Amniotic epithelial cell (primary cell): ENCODE measurements at regions not wholly inside any gene's neighbourhood (a gene's known extent, or its start where the extent isn't known, plus 50 kb on each side); places are given as distances from the start of the nearest gene placed in this dataset.
"Not testable (repeated sequence)": the region's sequence is repeated elsewhere in the genome, so short reads cannot be mapped to it uniquely, and the experiment has no call there.

ENCODE experiments used
- DNase-seq: peaks from one replicate; pipeline ENCODE4 v3.0.0-alpha.2; 2010; ENCODE audit warnings: low read depth

GRCh38 chr22:33139937-33140336, 81.8 kb upstream of the SYN3 start:
- DNase-seq: no peak

- DNase-seq: not testable (repeated sequence)
Measured at GRCh38 chr22:33138333-33138732, 80.2 kb upstream of the SYN3 start.

DNA sequence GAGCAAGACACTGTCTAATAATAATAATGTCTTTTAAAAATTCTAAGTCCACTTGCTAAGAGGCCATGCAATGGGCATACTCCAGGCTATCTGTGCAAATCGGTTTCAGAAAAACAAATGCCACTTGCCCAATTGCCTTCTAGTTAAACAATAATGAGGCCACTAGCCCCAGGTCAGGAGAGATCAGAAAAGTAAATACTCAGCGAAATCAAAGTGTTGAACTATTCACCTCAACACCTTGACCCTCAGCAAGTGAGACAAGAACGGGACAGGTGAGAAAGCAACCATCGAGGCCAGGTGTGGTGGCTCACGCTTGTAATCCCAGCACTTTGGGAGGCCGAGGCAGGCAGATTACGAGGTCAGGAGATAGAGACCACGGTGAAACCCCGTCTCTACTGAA, 72.3 kb upstream of the SYN3 start:
- DNase-seq: no peak

- DNase-seq: no peak
Measured at GRCh38 chr22:33129621-33130020, 71.4 kb upstream of the SYN3 start.

DNA sequence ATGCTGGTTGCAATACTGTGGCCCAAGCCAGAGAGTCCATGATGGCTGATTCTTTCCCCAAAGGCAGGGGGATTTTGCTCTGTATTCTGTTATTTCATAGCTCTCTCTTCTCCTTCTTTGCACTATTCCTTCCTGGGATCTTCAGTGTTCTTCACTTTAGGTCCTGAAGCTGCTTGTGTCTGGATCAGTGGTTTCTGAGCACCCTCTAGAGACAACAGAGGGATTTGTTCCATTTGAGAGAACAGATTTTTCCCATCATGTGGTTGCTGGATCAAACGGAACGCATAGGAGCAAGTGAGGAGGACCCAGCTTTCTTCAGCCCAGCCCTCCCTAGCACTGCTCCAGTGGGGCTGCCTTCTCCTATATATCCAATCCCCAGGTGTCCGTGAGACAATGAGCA, 68.7 kb upstream of the SYN3 start:
- no peak for DNase-seq

DNA sequence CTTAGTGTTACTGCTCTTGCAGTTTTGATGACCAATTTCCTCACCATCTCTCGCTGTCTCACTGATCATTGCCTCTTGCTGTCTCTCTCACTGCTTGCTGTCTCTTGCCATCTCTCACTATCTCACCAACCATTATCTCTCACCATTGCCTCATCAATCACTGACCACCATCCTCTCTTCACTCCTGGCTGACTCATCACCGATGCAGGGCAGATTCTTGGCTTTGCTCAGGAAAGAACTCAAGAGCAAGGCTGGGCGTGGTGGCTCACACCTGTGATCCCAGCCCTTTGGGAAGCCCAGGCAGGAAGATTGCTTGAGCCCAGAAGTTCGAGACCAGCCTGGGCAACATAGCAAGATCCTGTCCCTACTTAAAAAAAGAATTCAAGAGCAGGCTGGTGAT, 66.3 kb upstream of the SYN3 start:
- DNase-seq: no peak

GRCh38 chr22:33122439-33122838, 64.3 kb upstream of the SYN3 start:
- peak; percentile 25 for DNase-seq

GRCh38 chr22:33119044-33119443, 60.9 kb upstream of the SYN3 start:
- DNase-seq: no peak

GRCh38 chr22:33117821-33118220, 59.6 kb upstream of the SYN3 start:
- no peak for DNase-seq

DNA sequence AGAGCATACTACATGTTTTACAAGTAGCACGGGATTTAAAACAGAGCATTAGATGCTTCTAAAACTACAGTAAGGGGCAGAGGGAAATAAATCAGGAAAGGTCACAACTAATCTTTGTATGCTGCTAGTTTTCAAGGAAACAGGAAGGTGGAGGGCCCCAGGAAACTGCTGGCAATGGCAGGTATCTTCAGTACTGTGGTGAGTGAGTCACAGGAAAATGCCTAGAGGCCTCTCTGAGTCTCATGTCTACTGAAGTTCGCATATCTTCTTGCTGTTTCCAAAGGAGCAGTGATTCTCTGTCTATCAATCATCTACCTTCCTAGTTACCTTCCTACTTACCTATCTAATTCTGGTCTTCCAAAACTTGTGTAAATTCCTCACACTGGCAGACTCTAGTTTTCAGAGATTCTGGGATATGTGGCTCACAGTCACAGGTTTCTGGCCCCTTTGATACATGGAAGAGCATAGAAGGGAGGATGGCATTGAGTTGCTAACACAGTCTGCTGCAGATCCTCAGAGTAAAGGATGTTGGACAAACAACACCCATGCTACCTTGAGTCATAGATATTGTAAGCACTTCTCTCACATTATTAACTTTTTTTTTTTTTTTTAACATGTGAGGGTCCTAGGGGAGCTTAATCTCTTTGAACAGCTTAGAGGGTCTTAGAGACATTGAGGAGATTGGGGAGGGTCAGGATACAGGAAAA, 58.8 kb upstream of the SYN3 start:
- DNase-seq: no peak

DNA sequence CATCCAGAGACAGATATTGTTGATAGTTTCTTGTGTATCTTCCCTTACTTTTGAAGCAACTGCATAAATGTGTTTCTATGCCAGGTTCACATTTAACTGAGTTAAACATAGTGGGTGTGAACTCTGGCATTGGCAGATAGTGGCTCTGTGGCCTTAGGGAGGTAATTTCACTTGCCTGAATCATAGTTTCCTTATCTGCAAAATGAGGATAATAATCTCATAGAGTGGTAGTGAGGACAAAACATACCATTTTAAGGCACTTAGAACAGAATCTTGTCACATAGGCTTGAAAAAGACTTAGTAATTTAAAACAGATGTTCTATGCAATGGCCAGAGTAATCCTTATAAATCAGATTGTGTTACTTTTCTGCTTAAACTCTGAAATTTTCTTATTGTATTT, 56.4 kb upstream of the SYN3 start:
- no peak for DNase-seq

- DNase-seq: no peak
Measured at GRCh38 chr22:33112580-33112979, 54.4 kb upstream of the SYN3 start.

DNA sequence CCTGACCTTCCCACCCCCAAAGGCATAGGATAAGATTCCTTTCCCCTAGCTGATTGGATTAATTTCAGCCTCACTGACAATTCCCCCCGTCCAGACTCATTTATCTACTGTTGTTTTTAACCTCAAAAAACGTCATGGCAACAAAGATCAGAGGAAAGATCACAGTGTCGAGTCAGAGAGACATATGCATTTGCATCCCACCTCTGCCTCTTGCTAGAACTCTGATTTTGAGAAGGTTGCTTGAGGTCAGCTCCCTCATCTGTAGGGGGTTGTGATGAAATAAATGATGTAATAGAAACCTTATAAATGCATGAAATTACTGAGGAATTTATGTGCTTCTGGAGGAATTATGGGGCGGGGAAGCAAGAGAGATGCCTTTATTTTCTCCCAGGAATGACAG, 53.3 kb upstream of the SYN3 start:
- DNase-seq: no peak

- no peak for DNase-seq
Measured at GRCh38 chr22:33110562-33111163, 52.5 kb upstream of the SYN3 start.

DNA sequence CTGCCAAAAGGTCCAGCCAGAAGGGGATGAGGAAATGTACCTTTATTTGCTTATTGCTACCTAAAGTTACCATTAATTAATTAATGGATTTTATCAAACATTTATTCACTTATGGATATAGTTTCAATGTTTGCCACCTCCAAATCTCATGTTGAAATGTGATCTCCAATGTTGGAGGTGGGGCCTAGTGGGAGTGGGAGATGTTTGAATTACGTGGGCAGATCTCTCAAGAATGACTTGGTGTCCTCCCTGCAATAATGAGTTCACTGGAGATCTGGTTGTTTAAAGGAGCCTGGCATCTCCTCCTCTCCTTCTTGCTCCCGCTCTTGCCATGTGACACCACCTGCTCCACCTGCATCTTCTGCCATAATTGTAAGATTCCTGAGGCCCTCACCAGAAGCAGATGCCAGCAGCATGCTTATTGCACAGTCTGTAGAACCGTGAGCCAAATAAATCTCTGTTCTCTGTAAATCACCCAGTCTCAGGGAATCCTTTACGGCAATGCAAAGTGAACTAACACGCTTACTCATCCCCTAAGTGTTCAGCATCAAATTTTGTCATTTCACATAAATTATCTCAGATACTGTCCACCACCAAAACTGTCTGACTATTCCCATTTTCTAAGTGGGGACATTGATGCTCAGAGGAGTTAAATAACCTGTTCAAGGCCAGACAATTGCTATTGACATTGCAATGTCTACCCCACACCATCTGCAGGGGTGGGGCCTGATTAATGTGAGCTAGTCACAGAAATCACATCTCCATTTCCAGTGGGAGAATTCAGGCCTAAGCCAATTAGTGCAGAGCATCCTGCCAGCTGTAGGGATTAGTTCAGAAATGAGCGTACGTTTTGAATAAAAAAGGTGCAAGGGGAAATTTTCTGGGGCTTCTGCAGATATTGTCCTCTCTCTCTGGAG, 51.6 kb upstream of the SYN3 start:
- no peak for DNase-seq

- DNase-seq: no peak
Measured at GRCh38 chr22:33108037-33108436, 49.9 kb upstream of the SYN3 start.
